GM12801 (cell line): ENCODE measurements at regions not wholly inside any gene's neighbourhood (a gene's known extent, or its start where the extent isn't known, plus 50 kb on each side); places are given as distances from the start of the nearest gene placed in this dataset.

ENCODE experiments used
- TF ChIP-seq, protein P1 (sequence below): IDR thresholded peaks from one replicate; pipeline ENCODE4 v1.5.1; 2011; ENCODE audit warnings: control low read depth; ENCODE audit not compliant: insufficient read length; ENCODE audit errors: extremely low read depth

DNA sequence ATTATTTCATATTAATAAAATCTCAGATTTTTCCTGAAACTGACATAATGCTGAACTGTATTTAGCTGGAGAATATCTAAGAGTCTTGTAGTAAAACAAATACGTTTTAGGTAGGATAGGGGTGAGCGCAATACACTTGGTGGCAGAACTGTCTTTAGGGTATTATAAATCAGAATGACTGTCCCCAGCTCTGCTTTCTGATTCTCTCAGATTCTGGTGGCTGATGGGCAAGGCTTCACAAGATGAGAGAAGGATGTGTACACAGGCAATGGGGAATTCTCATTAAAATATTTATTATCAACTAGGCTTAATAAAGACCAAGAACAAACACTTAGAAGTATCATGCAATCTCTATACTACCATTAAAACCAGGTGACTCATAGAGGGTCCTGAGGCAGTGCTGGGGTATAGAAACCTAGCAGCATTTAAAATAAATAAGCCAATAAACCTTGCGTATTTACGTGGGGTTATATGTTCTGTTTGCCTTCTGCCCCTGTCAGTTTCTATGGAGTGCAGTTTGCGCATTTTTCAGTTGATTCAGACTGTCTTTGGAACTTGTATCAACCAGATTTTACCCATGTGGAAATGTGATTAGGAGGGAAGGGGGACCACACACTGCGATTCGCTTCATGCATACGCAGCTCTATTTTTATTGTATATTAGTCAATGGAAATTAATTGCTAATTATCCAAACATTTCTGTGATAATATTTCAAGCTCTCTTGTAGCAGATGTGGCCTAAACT, 1150.7 kb upstream of the WWC1 start:
- TF ChIP-seq, protein P1, sequence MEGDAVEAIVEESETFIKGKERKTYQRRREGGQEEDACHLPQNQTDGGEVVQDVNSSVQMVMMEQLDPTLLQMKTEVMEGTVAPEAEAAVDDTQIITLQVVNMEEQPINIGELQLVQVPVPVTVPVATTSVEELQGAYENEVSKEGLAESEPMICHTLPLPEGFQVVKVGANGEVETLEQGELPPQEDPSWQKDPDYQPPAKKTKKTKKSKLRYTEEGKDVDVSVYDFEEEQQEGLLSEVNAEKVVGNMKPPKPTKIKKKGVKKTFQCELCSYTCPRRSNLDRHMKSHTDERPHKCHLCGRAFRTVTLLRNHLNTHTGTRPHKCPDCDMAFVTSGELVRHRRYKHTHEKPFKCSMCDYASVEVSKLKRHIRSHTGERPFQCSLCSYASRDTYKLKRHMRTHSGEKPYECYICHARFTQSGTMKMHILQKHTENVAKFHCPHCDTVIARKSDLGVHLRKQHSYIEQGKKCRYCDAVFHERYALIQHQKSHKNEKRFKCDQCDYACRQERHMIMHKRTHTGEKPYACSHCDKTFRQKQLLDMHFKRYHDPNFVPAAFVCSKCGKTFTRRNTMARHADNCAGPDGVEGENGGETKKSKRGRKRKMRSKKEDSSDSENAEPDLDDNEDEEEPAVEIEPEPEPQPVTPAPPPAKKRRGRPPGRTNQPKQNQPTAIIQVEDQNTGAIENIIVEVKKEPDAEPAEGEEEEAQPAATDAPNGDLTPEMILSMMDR = no peak

DNA sequence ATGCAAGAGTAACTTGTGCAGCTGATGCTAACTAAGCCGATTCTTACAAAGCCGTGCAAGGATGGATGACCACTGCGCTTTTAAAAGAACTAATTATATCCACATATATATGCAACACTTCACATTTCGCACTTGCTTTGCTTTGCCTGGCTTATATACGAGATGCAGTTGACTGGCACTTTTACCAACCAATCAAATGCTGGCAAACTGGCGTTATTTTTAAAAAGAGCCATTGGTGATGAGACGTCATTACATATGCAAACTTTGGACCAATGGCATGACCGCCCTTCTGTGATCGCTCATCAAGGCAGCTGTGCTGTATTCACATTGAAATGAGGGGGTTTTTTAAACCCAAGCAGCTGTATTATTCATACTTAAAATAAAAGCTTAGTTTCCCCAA, 1147.7 kb upstream of the WWC1 start:
- TF ChIP-seq, protein P1 = no peak

DNA sequence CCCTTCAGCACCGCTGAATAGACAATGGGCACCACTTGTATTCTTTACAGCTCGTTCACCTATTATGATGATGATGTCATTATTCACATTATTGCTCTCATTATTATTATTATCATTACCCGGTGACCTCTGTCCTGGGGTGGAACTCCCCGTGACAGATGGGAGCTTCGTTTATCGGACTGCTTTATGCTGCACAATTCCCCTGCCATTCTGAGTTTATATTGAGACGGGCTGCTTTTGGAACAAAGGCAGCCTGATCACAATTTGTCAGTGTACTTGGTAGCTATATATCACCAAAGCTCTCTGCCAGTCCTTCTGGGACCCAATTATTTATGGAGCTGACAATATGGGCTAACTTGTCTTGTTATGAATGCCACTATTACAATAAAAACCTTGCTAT, 1145.6 kb upstream of the WWC1 start:
- TF ChIP-seq, protein P1 = no peak

DNA sequence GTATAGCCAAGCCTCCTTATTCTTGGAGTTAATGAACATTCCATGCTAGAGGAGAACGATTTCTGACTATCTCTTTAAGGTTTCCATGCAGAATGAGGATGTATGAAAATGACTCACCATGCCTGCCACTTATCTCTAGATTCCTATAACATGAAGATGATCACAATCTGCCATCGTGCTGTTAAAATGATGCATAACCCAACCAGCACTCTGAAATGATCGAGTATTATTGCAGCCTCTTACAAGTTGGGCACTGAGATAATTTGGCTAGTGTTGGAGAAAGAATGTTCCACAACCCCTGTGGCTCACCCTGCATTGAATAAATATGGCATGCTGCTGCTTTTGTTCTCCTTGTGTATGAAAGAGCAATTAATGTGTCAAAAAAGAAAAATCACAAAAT, 1143.6 kb upstream of the WWC1 start:
- TF ChIP-seq, protein P1 = no peak

DNA sequence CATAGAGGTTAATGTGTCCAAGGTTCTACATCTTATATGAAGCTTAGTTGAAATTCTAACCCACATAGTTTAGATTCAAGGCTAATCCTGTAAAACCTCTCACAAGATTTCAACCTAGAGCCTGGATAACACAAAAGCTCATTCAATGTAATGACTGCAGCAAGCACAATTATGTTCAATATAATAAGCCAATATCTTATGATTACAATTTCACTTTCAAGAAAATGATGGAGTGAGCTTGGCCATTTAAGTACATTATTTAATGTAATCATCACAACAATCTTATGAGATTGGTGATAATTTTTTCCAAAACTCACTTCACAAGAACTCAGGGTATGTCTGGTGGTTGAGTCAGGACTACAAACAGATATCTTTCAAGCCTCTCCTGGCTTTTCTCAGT, 1140.8 kb upstream of the WWC1 start:
- TF ChIP-seq, protein P1 = no peak

DNA sequence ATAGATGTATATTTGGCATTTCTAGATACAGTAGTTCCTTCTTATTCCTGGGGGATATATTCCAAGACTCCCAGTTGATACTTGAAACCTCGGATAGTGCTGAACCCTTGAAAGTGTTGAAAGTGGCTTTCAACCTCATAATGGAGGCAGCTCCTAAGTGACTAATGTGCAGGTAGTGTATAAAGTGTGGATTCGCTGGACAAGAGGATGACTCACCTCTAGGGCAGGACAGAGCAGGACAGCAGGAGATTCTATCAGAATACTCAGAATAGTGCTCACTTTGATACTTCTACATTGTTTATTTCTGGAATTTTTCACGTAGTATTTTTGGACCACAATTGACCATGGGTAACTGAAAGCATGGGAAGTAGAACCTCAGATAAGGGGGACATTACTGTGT, 1138.9 kb upstream of the WWC1 start:
- TF ChIP-seq, protein P1 = no peak

DNA sequence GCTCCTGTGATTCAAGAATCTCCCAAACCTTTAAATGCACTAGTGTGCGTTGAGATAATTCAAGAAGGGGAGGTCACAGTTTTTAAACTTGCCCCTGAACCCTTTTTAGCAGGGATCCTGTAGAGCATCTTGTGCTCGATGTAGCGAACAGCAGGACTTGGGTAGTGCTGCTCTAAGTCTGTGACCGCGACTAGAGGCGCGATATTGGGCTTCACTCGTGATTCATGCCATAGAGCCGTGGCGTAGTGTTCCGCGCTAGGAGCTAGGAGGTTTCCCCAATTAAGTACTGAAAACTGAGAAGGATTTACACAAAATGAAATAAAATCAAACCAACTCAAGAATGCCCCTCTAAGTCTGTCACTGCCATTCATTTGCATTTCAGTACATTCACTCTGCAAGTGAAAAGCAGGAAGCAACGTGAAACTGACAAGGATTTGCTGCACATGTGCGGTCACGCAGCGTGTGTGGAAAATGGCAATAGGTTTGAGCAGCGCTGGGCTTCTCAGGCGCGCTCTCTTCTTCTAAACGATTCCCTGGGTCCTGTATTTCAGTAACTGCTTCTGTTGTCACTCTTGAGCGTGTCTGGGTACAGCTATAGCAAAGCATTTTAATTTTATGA, 1135.9 kb upstream of the WWC1 start:
- TF ChIP-seq, protein P1 = no peak
